ENCODE measurements at regions not wholly inside any gene's neighbourhood (a gene's known extent, or its start where the extent isn't known, plus 50 kb on each side); places are given as distances from the start of the nearest gene placed in this dataset.

DNA sequence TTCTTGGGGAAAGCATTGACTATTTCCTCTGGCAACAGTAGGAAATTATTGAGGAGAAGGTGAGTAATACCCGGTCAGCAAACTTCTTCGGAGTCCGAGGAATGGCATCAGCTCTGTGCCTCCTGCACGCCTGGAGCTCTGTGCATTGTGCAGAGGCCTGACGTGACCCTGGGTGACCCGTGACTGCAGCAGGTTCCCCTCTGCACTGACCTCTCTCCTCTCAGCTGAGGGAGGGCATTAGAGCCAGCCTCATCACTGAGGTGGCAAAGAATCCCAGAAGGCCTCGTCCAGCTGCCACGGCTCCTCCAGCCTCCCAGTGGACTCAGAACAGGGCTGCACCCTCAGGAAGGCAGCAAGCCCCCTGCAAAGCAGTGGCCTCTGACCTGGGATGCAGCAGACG is 502.9 kb downstream of the CD83 start:
- TF ChIP-seq, protein P1, sequence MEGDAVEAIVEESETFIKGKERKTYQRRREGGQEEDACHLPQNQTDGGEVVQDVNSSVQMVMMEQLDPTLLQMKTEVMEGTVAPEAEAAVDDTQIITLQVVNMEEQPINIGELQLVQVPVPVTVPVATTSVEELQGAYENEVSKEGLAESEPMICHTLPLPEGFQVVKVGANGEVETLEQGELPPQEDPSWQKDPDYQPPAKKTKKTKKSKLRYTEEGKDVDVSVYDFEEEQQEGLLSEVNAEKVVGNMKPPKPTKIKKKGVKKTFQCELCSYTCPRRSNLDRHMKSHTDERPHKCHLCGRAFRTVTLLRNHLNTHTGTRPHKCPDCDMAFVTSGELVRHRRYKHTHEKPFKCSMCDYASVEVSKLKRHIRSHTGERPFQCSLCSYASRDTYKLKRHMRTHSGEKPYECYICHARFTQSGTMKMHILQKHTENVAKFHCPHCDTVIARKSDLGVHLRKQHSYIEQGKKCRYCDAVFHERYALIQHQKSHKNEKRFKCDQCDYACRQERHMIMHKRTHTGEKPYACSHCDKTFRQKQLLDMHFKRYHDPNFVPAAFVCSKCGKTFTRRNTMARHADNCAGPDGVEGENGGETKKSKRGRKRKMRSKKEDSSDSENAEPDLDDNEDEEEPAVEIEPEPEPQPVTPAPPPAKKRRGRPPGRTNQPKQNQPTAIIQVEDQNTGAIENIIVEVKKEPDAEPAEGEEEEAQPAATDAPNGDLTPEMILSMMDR (IDR thresholded peaks at IDR 0.05) = no peak

DNA sequence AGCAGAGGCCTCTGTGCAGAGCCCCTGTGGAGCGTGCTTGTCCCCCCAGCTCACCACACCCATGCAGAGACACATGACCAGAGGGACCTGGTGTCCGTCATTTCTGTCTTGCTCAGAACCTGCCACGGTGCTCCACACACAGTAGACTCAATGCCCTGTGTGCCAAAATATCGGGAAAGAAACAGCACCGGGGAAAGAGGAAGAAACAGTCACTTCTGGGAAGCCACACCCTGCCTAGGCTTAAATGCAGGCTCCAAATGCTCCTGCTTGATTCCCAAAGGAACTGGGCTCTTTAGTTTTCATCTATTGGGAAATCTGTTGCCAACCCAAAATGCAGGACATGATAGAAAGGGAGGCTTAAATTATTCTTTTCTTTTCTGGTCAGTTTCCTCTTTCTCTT is 503.9 kb downstream of the CD83 start:
- TF ChIP-seq, protein P1 (IDR thresholded peaks at IDR 0.05) = no peak

DNA sequence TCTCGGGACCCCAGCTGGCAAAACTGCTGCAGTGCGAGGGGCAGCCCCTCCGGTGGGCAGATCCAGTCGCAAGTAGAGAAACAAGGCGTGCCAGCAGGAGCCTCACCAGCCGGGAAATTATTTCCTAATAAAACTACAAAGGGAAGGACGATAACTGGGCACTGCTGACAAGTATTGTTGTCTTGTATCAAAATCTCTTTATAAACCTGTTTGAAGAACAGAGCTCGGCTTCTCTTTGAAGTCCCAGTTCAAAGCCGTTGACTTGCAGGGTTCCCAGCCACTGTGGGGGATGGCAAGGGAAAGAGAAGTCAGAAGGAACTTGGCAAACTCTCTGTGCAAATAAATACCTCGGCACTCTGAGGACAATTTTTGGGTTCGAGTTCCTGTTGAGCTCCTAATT is 504.5 kb downstream of the CD83 start:
- TF ChIP-seq, protein P1 (IDR thresholded peaks at IDR 0.05) = no peak

DNA sequence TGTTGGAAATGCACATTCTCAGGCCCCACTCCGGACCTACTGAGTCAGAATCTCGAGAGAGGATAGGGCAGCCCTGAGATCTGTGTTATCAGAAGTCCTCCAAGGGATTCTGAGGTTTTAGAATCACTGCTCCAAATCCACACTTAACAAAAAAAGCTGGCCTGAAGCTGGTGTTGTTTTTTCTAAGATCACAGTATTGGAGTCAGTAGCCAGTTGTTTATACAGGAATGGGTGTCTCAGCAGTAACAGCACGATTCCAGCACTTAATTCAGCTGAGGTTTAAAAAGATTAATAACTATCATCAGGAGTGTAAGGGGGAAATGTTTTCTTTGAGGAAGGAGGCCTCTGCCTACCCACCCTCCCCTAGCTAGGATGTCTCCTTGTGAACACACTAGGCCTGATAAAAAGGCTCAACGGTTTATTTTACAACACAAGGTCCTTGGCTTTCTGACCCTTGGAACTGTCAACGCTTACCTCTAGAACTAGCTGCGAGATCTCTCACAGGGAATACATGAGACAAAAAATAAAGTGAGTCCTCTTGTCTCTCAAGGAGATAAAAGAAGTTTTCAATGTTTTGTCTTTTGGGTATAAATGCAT is 505.4 kb downstream of the CD83 start:
- TF ChIP-seq, protein P1 (IDR thresholded peaks at IDR 0.05) = no peak

DNA sequence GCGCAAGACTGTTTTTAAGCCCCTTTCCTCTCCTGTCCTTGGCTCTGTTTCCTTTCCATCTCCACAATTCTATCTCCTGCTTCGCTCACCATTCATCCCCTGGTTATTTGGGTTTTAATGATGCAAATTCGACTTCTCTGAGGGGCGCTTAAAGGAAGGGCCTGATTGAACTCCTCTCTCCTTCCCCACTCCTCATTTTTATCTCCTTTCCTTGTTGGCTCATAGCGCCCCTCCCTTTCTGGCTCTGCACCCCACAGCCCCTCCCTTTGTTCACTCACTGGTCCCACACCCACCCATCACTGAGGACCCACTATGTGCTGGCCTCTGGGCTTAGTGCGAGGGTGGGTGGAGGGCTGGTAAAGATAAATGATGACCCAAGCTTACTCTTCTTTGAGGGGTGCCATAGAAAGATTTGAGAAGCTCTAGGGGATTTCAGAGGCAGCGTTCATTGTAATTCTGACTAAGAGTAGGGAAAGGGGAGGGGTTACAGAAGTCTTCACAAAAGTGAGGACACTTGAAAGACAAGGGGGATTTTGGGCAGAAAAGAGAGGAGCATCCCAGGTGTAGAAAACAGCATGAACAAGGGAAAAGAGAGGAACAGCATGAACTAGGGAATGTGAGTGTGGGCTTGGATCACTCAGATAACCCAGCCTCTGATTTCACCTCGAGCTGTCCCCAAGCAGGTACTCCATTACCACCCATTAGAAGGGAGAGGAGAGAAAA is 507.8 kb downstream of the CD83 start:
- TF ChIP-seq, protein P1 (IDR thresholded peaks at IDR 0.05) = no peak

DNA sequence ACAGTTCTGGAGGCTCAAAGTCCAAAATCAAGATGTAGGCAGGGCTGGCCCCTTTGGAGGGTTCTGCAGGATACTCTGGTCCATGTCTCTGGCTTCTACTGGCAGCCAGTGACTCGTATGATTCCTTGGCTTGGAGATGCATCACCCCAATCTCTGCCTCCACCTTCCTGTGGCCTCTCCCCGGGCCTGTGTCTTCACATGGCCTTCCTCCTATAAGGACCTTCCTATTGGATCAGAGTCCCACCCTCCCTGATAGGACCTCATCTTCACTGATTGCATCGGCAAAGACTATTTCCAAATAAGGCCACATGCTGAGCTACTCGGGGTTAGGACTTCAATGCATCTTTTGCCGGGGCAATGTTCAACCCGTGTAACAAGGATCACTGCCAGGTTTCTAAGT is 509.0 kb downstream of the CD83 start:
- TF ChIP-seq, protein P1 (IDR thresholded peaks at IDR 0.05) = no peak

DNA sequence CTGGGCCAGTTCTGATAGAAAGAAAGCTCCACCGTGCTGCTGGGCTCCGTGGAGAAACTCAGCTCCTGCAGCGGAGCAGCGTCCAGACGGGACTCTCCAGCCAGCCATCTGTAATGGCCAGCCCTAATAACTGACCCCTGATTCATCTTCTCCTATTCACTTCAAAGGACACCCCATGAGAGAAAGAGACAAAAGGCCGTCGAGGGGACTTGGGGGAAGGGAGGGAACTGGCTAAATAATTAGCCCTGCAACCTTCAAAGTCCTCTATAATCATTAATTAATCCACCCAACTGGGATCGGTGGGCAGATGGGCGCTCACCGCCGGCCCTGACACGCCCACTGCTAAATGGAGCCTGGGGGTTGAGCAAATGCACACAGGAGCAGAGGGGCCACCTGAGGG is 512.4 kb downstream of the CD83 start:
- TF ChIP-seq, protein P1 (IDR thresholded peaks at IDR 0.05) = no peak
